Right cardiac atrium (tissue), 5 donors: ENCODE measurements at regions not wholly inside any gene's neighbourhood (a gene's known extent, or its start where the extent isn't known, plus 50 kb on each side); places are given as distances from the start of the nearest gene placed in this dataset.
A peak's percentile ranks its signal among the peaks of the same experiment; 100 is the strongest.

ENCODE experiments used
- ATAC-seq, 2 donors: fragments of 200-7000 bp; cut with Tn5 transposase; one replicate each; pipeline versions ENCODE4 v1.8.0 to v1.9.1; 2020; ENCODE audit warnings: moderate library complexity in 2 of 2, mild to moderate bottlenecking in 1 of 2
- DNase-seq, 3 donors: peaks; one replicate each; pipeline ENCODE4 v3.0.0-alpha.2; 2020
- H3K27ac ChIP-seq: one replicate; pipeline ENCODE4 v1.5.1; 2013; ENCODE audit warnings: mild to moderate bottlenecking, low read length, control low read depth, moderate library complexity
- H3K27me3 ChIP-seq: one replicate; pipeline ENCODE4 v1.6.1; 2013; ENCODE audit not compliant: control insufficient read depth, insufficient read depth
- H3K4me1 ChIP-seq: one replicate; pipeline ENCODE4 v1.6.1; 2013; ENCODE audit warnings: low read length; ENCODE audit not compliant: control insufficient read depth, insufficient read depth
- H3K4me3 ChIP-seq: one replicate; pipeline ENCODE4 v1.5.1; 2013; ENCODE audit warnings: low read length, control low read depth
- H3K9me3 ChIP-seq: one replicate; pipeline ENCODE4 v1.6.1; 2013; ENCODE audit warnings: low read length; ENCODE audit not compliant: control insufficient read depth
- WGBS: extraction: QIAGEN DNeasy Blood & Tissue Kit; methylation state at CpG from one replicate; pipeline ENCODE4 v1.1.7; 2013; 5-methylcytosine and 5-hydroxymethylcytosine counted together
- intact Hi-C, 4 donors: fragments of 100-400 bp; cut with DNase I; formaldehyde crosslinking; loops; one replicate each; pipeline versions ENCODE4 v1.11.0 to v1.14.0; 2022 to 2023
- donor health status: healthy with polysubstance abuse.
- donor health status: DM: no; HTN: yes; CAD: no.
- donor health status: DM: no; HTN: no; CAD: no.
- donor health status: DM: no; HTN: yes; CAD: no; lungs with severe emphysema.
- donor health status: DM: yes; HTN: yes; CAD: no.

DNA sequence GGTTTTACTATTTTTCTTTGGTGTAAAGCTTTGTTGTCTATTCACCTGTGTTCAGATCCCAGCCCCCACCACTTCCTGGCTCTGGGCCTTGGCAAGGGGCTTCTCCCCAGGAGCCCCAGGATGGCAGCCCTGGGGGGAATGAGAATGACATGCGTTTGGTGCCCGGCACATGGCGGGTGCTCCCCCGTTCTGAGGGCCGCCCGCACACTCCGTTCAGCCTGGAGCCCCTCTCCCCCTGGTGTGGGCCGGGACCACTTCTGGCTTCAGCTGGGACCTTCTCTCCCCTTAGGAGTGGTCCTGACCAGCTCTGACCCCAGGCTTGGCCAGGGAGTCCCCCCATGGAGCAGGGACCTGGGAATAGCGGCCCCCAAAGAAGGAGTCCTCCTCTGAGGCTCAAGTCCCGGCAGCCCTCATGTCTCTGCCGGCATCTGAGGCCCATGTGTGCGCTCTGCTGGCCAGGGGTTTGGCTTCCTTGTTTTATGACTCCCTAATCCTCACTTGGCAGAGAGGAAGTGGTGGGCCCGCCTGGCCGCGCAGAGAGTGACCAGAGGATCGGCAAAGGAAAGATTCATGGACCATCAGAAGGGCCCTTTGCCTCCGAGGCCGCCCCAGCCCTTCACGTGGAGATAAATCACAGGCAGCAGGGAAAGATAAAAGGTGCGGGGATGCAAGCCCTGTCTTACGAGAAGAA is 57.0 kb upstream of the LMX1B start:
- Histone ChIP-seq H3K4me3 (no peak overlapping the region), H3K9me3 (no peaks in the 10 kb centered on the region), H3K27me3 (no peaks in the 10 kb centered on the region), H3K27ac (no peak overlapping the region), H3K4me1 (no peaks in the 10 kb centered on the region)
- ATAC-seq (peak in 1 of 2 donors; percentile 46), DNase-seq (no peak)
- WGBS: 86% methylated on average over 21 of the region's 21 CpGs
- intact Hi-C loops: loop anchor here in 1 of 4 donors (2.0 kb wide), 1 partner anchor 56 kb away; no protein-coding TSS in a partner anchor

- ATAC-seq: peak; percentile 53 to 63
- Histone ChIP-seq H3K9me3 (no peaks in the 10 kb centered on the region), H3K4me1 (no peaks in the 10 kb centered on the region), H3K27ac (no peak overlapping the region), H3K27me3 (no peaks in the 10 kb centered on the region), H3K4me3 (no peak overlapping the region)
- 15% methylated on average over 6 of the region's 6 CpGs for WGBS
- DNase-seq: peak in 2 of 3 donors; percentile 74 to 78
- intact Hi-C loops: loop anchor here in 3 of 4 donors (2.0 kb wide), 1 partner anchor 57 kb away; no protein-coding TSS in a partner anchor
Measured at GRCh38 chr9:126558051-126558665, 55.6 kb upstream of the LMX1B start.

DNA sequence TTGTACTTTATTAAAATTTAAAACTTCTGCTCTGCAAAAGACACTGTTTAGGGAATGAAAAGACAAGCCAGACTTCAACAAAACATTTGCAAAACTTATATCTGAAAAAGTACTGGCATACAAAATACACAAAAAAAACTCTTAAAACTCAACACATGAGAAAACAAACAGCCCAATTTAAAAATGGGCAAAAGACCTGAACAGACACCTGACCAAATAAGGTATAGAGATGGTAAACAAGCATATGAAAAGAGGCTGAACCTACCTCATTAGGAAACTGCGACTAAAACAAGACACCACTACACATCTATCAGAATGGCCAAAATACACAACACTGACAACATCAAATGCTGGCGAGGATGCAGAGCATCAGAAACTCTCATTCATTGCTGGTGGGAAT is 54.4 kb upstream of the LMX1B start:
- Histone ChIP-seq H3K4me3 (no peak overlapping the region), H3K27ac (no peak overlapping the region), H3K27me3 (no peaks in the 10 kb centered on the region), H3K9me3 (no peaks in the 10 kb centered on the region), H3K4me1 (no peaks in the 10 kb centered on the region)
- intact Hi-C loops: loop anchor here in 3 of 4 donors (2.0 kb wide), 1 partner anchor 58 kb away; no protein-coding TSS in a partner anchor
- DNase-seq: no peak
- 88% methylated on average over 2 of the region's 2 CpGs for WGBS
- no peak for ATAC-seq

DNA sequence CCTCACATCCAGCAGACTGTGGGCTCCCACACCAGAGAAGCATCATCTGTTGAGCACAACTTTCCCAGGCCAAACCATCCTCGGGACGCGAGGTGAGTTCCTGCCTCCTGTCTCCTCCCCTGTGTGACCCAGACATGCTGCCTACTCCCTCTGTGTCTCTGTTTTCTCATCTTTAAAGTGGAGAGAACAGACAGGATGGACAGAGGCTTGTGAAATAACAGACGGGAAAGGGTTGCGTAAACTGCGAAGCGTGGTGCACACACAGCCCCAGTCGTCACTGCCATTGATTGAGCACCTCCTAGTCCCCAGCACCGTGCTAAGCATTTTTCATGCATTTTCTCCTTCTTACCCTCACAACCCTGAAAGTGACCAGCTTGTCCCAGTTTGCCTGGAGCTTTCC is 52.1 kb upstream of the LMX1B start:
- H3K4me3 ChIP-seq: no peak overlapping the region
- H3K27me3 ChIP-seq: no peaks in the 10 kb centered on the region
- H3K9me3 ChIP-seq: no peaks in the 10 kb centered on the region
- no peak for DNase-seq
- WGBS: 65% methylated on average over 9 of the region's 9 CpGs
- ATAC-seq: no peak
- intact Hi-C loops: no loop called here
- no peak overlapping the region for H3K27ac ChIP-seq
- H3K4me1 ChIP-seq: no peaks in the 10 kb centered on the region

GRCh38 chr9:126563556-126563955 is 50.2 kb upstream of the LMX1B start:
- intact Hi-C loops: no loop called here
- no peaks in the 10 kb centered on the region for H3K27me3 ChIP-seq
- WGBS: 86% methylated on average over 4 of the region's 4 CpGs
- DNase-seq: no peak
- H3K4me3 ChIP-seq: no peak overlapping the region
- H3K4me1 ChIP-seq: no peaks in the 10 kb centered on the region
- H3K9me3 ChIP-seq: no peaks in the 10 kb centered on the region
- no peak for ATAC-seq
- H3K27ac ChIP-seq: no peak overlapping the region
